Esophagus muscularis mucosa (tissue), 4 donors: ENCODE measurements at regions not wholly inside any gene's neighbourhood (a gene's known extent, or its start where the extent isn't known, plus 50 kb on each side); places are given as distances from the start of the nearest gene placed in this dataset.

Experiments used
- CTCF ChIP-seq, 3 experiments: fragments of 200-600 bp in 2 of 3; fragments of 450-650 bp in 1 of 3; sonication (generic) in 2 of 3; IDR thresholded peaks; one replicate each; pipeline ENCODE4 v1.5.1; 2017 to 2019; ENCODE audit warnings: antibody characterized with exemption in 3 of 3, mild to moderate bottlenecking in 2 of 3, moderate library complexity in 1 of 3
- EP300 ChIP-seq: sonication (generic); formaldehyde crosslinking; IDR thresholded peaks from one replicate; pipeline ENCODE4 v1.6.1; 2017; ENCODE audit warnings: antibody characterized with exemption
- POLR2A ChIP-seq: fragments of 450-650 bp; IDR thresholded peaks from one replicate; pipeline ENCODE4 v1.6.1; 2017; ENCODE audit warnings: antibody characterized with exemption, moderate library complexity, mild to moderate bottlenecking, low read depth
- POLR2AphosphoS5 ChIP-seq, 2 donors: sonication (generic); formaldehyde crosslinking; IDR thresholded peaks; one replicate each; pipeline ENCODE4 v1.6.1; 2017; ENCODE audit warnings: antibody characterized with exemption in 2 of 2

DNA sequence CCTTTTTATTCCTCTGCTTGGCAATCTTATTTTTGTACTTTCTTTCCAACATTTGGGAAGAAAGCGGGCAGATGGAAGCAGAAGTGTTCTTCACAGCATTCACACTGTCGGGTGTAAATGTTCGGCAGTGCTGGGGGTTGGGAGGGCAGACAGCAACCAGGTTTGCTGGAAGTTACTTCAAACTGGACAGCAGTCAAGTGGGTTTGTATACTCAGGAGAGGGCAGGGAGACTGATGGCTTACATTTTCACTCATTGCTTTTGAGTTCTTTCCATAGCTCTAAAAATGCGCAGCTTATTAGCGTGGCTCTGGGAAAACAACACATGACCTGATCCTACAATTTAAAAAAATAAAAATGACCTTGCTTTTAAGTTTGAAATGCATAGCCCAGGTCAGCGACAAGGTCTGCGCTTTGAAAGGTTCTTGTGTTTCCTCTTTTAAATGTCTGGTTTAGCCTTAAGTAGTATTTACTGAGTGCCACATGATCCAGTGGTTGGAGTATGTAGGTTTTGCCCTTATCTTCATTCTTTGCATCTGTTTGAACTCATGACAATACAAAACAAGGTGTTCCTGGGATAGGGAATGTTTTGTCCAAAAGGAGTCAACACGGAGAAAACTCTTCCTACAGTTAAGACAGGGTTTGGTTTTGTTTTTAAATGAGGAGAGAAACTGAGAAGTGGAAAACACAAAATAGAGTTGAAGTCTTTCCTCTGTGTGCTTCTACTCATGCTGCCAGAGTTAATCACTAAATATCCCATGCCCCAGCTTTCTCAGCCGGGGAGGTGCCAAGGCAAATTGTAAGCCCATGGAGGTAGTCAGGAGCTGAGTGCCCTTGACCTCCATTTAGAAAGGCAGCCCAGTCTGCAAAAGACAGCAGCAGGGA, 132.7 kb upstream of the DMRT1 start:
- TF ChIP-seq POLR2AphosphoS5 (IDR thresholded peaks at IDR 0.05) (peak in 1 of 2 donors; percentile 53), CTCF (IDR thresholded peaks at IDR 0.05) (no peak), EP300 (no peak), POLR2A (no peak)
